ENCODE measurements at regions not wholly inside any gene's neighbourhood (a gene's known extent, or its start where the extent isn't known, plus 50 kb on each side); places are given as distances from the start of the nearest gene placed in this dataset.
A peak's percentile ranks its signal among the peaks of the same experiment; 100 is the strongest.

GRCh38 chr1:55626326-55626725, 411.2 kb upstream of the USP24 start:
- no peak overlapping the region for H2AFZ ChIP-seq (ENCODE audit: low read depth, low read length)

GRCh38 chr1:55624766-55625165, 409.6 kb upstream of the USP24 start:
- Histone ChIP-seq H3K9me3 (ENCODE audit: control insufficient read depth, low read length) (peaks cover 24% of the 10 kb centered on the region), H3K4ac (ENCODE audit: low read depth in 1 of 2, low read length in 2 of 2) (no peak overlapping the region), H2BK5ac (ENCODE audit: low read depth, low read length, poor library complexity, severe bottlenecking) (no peak overlapping the region), H3K27ac (ENCODE audit: low read length, poor library complexity, severe bottlenecking) (no peak overlapping the region), H3K4me1 (ENCODE audit: control insufficient read depth, insufficient read depth, low read depth, low read length) (no peaks in the 10 kb centered on the region), H3K14ac (ENCODE audit: low read length in 2 of 2) (no peak overlapping the region), H3K36me3 (ENCODE audit: control insufficient read depth in 1 of 2, insufficient read depth in 2 of 2, low read depth in 1 of 2, low read length in 2 of 2) (no peaks in the 10 kb centered on the region), H2BK120ac (ENCODE audit: low read depth, low read length) (no peak overlapping the region), H4K8ac (ENCODE audit: low read length) (no peak overlapping the region), H2AFZ (ENCODE audit: low read depth, low read length) (no peak overlapping the region), H3K79me1 (replicated peaks; ENCODE audit: low read length, poor library complexity, severe bottlenecking) (no peaks in the 10 kb centered on the region), H3K4me2 (ENCODE audit: low read length, poor library complexity, severe bottlenecking) (no peak overlapping the region), H3K18ac (ENCODE audit: low read depth in 1 of 2, low read length in 2 of 2) (no peak overlapping the region), H3K27me3 (ENCODE audit: control insufficient read depth in 1 of 2, insufficient read depth in 1 of 2, low read length in 2 of 2) (no peaks in the 10 kb centered on the region), H3K23ac (ENCODE audit: low read length in 2 of 2) (no peak overlapping the region), H4K91ac (ENCODE audit: low read length) (no peak overlapping the region), H2BK12ac (ENCODE audit: low read length in 2 of 2) (no peak overlapping the region), H3K4me3 (ENCODE audit: insufficient read depth in 1 of 2, low read depth in 1 of 2, low read length in 2 of 2) (no peak overlapping the region), H2AK5ac (ENCODE audit: low read length, severe bottlenecking) (no peak overlapping the region), H3K9ac (ENCODE audit: low read length) (no peak overlapping the region), H2BK15ac (ENCODE audit: low read depth, poor library complexity, severe bottlenecking) (no peak overlapping the region)
- DNase-seq: no peak
- 90% methylated on average over 2 of the region's 3 CpGs for WGBS

More at GRCh38 chr1:55626326-55626725, 411.2 kb upstream of the USP24 start:
- no peak overlapping the region for H3K18ac ChIP-seq (ENCODE audit: low read depth in 1 of 2, low read length in 2 of 2)
- no peak overlapping the region for H3K27ac ChIP-seq (ENCODE audit: low read length, poor library complexity, severe bottlenecking)
- no peak overlapping the region for H2BK12ac ChIP-seq (ENCODE audit: low read length in 2 of 2)
- no peak for DNase-seq
- no peaks in the 10 kb centered on the region for H3K79me1 ChIP-seq (replicated peaks; ENCODE audit: low read length, poor library complexity, severe bottlenecking)
- no peak overlapping the region for H2AK5ac ChIP-seq (ENCODE audit: low read length, severe bottlenecking)
- H3K9ac ChIP-seq (ENCODE audit: low read length): no peak overlapping the region
- no peak overlapping the region for H3K4me2 ChIP-seq (ENCODE audit: low read length, poor library complexity, severe bottlenecking)
- no peak overlapping the region for H2BK120ac ChIP-seq (ENCODE audit: low read depth, low read length)
- no peak overlapping the region for H3K14ac ChIP-seq (ENCODE audit: low read length in 2 of 2)
- WGBS: 88% methylated on average over 1 of the region's 1 CpG
- no peak overlapping the region for H4K8ac ChIP-seq (ENCODE audit: low read length)
- no peak overlapping the region for H3K23ac ChIP-seq (ENCODE audit: low read length in 2 of 2)
- no peaks in the 10 kb centered on the region for H3K27me3 ChIP-seq (ENCODE audit: control insufficient read depth in 1 of 2, insufficient read depth in 1 of 2, low read length in 2 of 2)
- no peak overlapping the region for H3K4me3 ChIP-seq (ENCODE audit: insufficient read depth in 1 of 2, low read depth in 1 of 2, low read length in 2 of 2)
- no peak overlapping the region for H3K4ac ChIP-seq (ENCODE audit: low read depth in 1 of 2, low read length in 2 of 2)
- no peaks in the 10 kb centered on the region for H3K36me3 ChIP-seq (ENCODE audit: control insufficient read depth in 1 of 2, insufficient read depth in 2 of 2, low read depth in 1 of 2, low read length in 2 of 2)
- H2BK5ac ChIP-seq (ENCODE audit: low read depth, low read length, poor library complexity, severe bottlenecking): no peak overlapping the region
- peaks cover 29% of the 10 kb centered on the region for H3K9me3 ChIP-seq (ENCODE audit: control insufficient read depth, low read length)
- no peaks in the 10 kb centered on the region for H3K4me1 ChIP-seq (ENCODE audit: control insufficient read depth, insufficient read depth, low read depth, low read length)
- no peak overlapping the region for H4K91ac ChIP-seq (ENCODE audit: low read length)
- no peak overlapping the region for H2BK15ac ChIP-seq (ENCODE audit: low read depth, poor library complexity, severe bottlenecking)

DNA sequence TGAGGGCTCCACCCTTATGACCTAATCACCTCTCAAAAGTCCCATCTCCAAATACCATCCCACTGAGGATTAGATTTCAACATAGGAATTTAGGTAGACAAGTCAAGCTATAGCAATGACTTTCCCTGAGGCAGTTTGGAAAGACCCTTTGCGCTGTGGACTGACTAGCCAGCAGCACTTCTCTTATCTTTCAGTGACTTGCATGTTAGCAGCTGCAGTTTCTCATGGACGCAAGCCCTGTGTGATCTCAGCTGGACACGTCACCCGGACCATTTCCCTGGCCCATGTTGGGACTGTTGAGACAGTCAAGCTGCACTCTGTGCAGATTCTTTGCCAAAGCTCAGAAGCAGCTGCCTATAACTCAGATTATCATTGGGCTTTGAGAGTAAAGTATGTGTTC, 408.1 kb upstream of the USP24 start:
- Histone ChIP-seq H3K27ac (ENCODE audit: low read length, poor library complexity, severe bottlenecking) (no peak overlapping the region), H3K4me3 (ENCODE audit: insufficient read depth in 1 of 2, low read depth in 1 of 2, low read length in 2 of 2) (no peak overlapping the region), H2BK12ac (ENCODE audit: low read length in 2 of 2) (no peak overlapping the region), H3K4me2 (ENCODE audit: low read length, poor library complexity, severe bottlenecking) (no peak overlapping the region), H2AFZ (ENCODE audit: low read depth, low read length) (no peak overlapping the region), H2BK5ac (ENCODE audit: low read depth, low read length, poor library complexity, severe bottlenecking) (no peak overlapping the region), H3K4ac (ENCODE audit: low read depth in 1 of 2, low read length in 2 of 2) (no peak overlapping the region), H3K27me3 (ENCODE audit: control insufficient read depth in 1 of 2, insufficient read depth in 1 of 2, low read length in 2 of 2) (no peaks in the 10 kb centered on the region), H3K23ac (ENCODE audit: low read length in 2 of 2) (no peak overlapping the region), H2AK5ac (ENCODE audit: low read length, severe bottlenecking) (no peak overlapping the region), H3K36me3 (ENCODE audit: control insufficient read depth in 1 of 2, insufficient read depth in 2 of 2, low read depth in 1 of 2, low read length in 2 of 2) (no peaks in the 10 kb centered on the region), H3K14ac (ENCODE audit: low read length in 2 of 2) (no peak overlapping the region), H3K18ac (ENCODE audit: low read depth in 1 of 2, low read length in 2 of 2) (no peak overlapping the region), H3K79me1 (replicated peaks; ENCODE audit: low read length, poor library complexity, severe bottlenecking) (no peaks in the 10 kb centered on the region), H4K91ac (ENCODE audit: low read length) (peak overlapping the region; percentile 19), H4K8ac (ENCODE audit: low read length) (no peak overlapping the region), H2BK120ac (ENCODE audit: low read depth, low read length) (no peak overlapping the region), H3K9me3 (ENCODE audit: control insufficient read depth, low read length) (peaks cover 24% of the 10 kb centered on the region), H3K4me1 (ENCODE audit: control insufficient read depth, insufficient read depth, low read depth, low read length) (no peaks in the 10 kb centered on the region), H2BK15ac (ENCODE audit: low read depth, poor library complexity, severe bottlenecking) (no peak overlapping the region), H3K9ac (ENCODE audit: low read length) (no peak overlapping the region)
- 91% methylated on average over 4 of the region's 4 CpGs for WGBS
- DNase-seq: peak; percentile 53

GRCh38 chr1:55622074-55622473, 406.9 kb upstream of the USP24 start:
- Histone ChIP-seq H3K4me3 (ENCODE audit: insufficient read depth in 1 of 2, low read depth in 1 of 2, low read length in 2 of 2) (no peak overlapping the region), H4K8ac (ENCODE audit: low read length) (no peak overlapping the region), H3K36me3 (ENCODE audit: control insufficient read depth in 1 of 2, insufficient read depth in 2 of 2, low read depth in 1 of 2, low read length in 2 of 2) (no peaks in the 10 kb centered on the region), H3K27ac (ENCODE audit: low read length, poor library complexity, severe bottlenecking) (no peak overlapping the region), H3K9me3 (ENCODE audit: control insufficient read depth, low read length) (peaks cover 24% of the 10 kb centered on the region), H2BK120ac (ENCODE audit: low read depth, low read length) (no peak overlapping the region), H3K14ac (ENCODE audit: low read length in 2 of 2) (no peak overlapping the region), H2AFZ (ENCODE audit: low read depth, low read length) (no peak overlapping the region), H2BK15ac (ENCODE audit: low read depth, poor library complexity, severe bottlenecking) (no peak overlapping the region), H3K4me2 (ENCODE audit: low read length, poor library complexity, severe bottlenecking) (no peak overlapping the region), H3K27me3 (ENCODE audit: control insufficient read depth in 1 of 2, insufficient read depth in 1 of 2, low read length in 2 of 2) (no peaks in the 10 kb centered on the region), H4K91ac (ENCODE audit: low read length) (no peak overlapping the region), H3K9ac (ENCODE audit: low read length) (no peak overlapping the region), H2BK5ac (ENCODE audit: low read depth, low read length, poor library complexity, severe bottlenecking) (no peak overlapping the region), H2AK5ac (ENCODE audit: low read length, severe bottlenecking) (no peak overlapping the region), H3K23ac (ENCODE audit: low read length in 2 of 2) (no peak overlapping the region), H3K4ac (ENCODE audit: low read depth in 1 of 2, low read length in 2 of 2) (no peak overlapping the region), H3K18ac (ENCODE audit: low read depth in 1 of 2, low read length in 2 of 2) (no peak overlapping the region), H3K79me1 (replicated peaks; ENCODE audit: low read length, poor library complexity, severe bottlenecking) (no peaks in the 10 kb centered on the region), H3K4me1 (ENCODE audit: control insufficient read depth, insufficient read depth, low read depth, low read length) (no peaks in the 10 kb centered on the region), H2BK12ac (ENCODE audit: low read length in 2 of 2) (no peak overlapping the region)
- 100% methylated on average over 1 of the region's 1 CpG for WGBS
- no peak for DNase-seq
